GM10248 (cell line): ENCODE measurements at regions not wholly inside any gene's neighbourhood (a gene's known extent, or its start where the extent isn't known, plus 50 kb on each side); places are given as distances from the start of the nearest gene placed in this dataset.

Source experiments
- CTCF ChIA-PET: fragments of 300-600 bp; sonication (Branson Sonifier 250); formaldehyde crosslinking; extraction: SDS; loops from one replicate; lab custom pipeline; 2021; ENCODE audit warnings: antibody characterized with exemption; lab: Yijun Ruan, JAX
- POLR2A ChIA-PET: fragments of 350-650 bp; sonication (Branson Sonifier 250); formaldehyde crosslinking; extraction: SDS; loops from one replicate; lab custom pipeline; 2020; ENCODE audit warnings: antibody characterized with exemption; lab: Yijun Ruan, JAX
- DNase-seq: peaks from one replicate; pipeline ENCODE4 v3.0.0; 2012; ENCODE audit errors: extremely low spot score
- CTCF ChIP-seq: IDR thresholded peaks from 2 replicates; pipeline ENCODE4 v1.5.1; 2012; ENCODE audit warnings: mild to moderate bottlenecking, low read depth; ENCODE audit errors: extremely low read depth, missing control alignments, control extremely low read depth

DNA sequence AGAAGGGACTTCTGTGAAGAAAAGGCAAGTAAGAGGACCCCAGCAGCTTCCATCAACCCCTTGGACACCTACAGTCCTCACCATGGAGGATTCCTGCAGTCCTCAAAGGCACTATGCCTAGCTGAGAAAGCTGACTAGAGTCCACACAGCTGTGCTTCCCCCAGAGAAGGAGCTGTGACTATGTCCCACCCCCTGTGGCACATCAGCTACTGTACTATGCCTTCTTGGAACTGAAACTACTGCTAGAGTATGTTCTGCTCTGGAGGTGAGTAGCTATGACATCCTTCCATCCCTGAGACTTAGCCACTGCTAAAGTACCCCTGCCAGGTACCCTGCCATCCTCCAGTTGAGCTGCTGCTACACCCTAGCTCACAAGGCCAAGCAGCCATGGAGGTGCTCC lies 690.2 kb upstream of the CHAC2 start:
- ChIA-PET POLR2A (no interaction called here), CTCF (interaction anchor here (1.2 kb wide), 1 partner anchor 18 kb away, joined by 3 read pairs; no protein-coding TSS in a partner anchor)

DNA sequence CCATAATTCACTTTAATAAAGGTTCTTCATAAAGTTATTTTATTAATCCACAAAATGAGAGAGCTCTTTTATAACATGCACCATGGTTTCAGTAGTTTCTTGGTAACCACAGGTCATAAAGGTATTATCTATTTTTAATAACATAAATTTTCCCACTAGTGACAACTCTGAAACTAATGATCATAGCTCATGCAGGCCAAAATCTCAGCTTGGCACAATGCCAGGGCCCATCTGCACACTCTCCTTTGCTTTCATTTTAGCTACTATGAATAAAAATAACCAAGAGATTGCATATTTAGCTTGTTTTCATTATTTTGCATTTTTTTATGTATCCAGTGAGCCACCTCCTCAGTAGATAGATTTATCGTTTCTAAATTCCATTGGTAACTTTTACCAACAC lies 691.8 kb upstream of the CHAC2 start:
- ChIA-PET POLR2A (no interaction called here), CTCF (no interaction called here)
- no peak for DNase-seq
- no peak for TF ChIP-seq CTCF

More for the DNA sequence above, 690.2 kb upstream of the CHAC2 start:
- no peak for TF ChIP-seq CTCF
- DNase-seq, result no peak

DNA sequence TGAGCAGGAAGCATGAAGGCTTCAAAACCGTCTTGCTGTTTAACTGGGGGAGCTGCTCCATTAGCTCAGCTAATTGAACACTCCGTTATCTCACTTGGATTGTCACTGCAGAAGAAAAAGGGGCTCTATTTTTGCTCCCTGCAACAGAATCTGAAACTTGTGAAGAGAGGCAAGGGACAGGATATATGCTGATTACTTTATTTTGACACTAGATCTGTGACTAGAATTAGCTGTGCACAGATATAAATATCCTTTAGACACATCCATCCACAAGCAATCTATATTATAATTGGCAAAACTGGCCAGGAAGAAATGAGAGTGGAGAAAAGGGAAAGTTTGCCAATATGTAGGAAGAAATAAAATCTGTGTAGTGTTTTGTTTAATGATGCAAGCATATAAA lies 700.1 kb upstream of the CHAC2 start:
- DNase-seq, result no peak
- ChIA-PET CTCF (interaction anchor here (1.3 kb wide), 1 partner anchor 52 kb away, joined by 3 read pairs; no protein-coding TSS in a partner anchor), POLR2A (no interaction called here)
- TF ChIP-seq CTCF, result no peak

GRCh38 chr2:53067056-53067455 lies 700.5 kb upstream of the CHAC2 start:
- DNase-seq, result no peak
- ChIA-PET POLR2A (no interaction called here), CTCF (interaction anchor here (1.3 kb wide), 1 partner anchor 53 kb away, joined by 3 read pairs; no protein-coding TSS in a partner anchor)
- no peak for TF ChIP-seq CTCF

DNA sequence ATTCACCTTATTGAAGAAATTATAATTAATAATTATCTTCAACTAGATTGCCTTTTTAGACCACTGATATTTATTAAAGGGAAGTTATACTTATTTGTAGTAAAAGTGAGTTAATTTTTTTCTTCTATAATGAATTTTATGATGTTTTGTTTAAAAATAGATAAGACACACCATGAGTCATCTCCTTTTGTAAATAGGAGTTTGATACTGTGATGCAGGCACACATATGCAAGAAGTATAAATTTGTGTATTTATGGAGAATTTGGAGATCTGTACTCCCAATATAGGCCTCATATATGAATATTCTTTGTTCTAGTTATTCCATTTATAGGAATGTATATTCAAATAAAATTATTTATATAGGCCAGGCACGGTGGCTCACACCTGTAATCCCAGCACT lies 703.5 kb upstream of the CHAC2 start:
- CTCF ChIA-PET, result no interaction called here
- POLR2A ChIA-PET, result no interaction called here
- no peak for DNase-seq
- TF ChIP-seq CTCF, result no peak

DNA sequence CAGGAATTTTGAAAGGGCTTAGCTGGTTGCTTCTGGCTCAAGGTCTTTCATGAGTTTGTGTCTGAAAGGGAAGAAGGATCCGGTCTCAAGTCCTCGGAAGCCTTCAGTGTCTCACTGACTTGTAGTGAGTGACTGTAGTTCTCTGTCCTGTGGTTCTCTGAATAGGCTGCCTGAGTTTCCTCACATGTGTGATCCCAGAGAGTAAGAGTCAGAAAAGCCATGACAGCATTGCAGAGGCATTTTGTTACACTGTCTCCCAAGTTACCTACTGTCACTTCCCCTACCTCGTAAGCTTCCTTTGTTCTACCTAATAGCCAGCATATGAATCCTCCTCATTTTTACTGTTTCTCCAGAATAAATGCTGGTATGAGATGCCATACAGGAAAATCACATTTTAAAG lies 709.1 kb upstream of the CHAC2 start:
- POLR2A ChIA-PET, result no interaction called here
- CTCF ChIA-PET, result no interaction called here
- no peak for TF ChIP-seq CTCF
- DNase-seq, result no peak

GRCh38 chr2:53053937-53054336 lies 713.7 kb upstream of the CHAC2 start:
- TF ChIP-seq CTCF, result no peak
- ChIA-PET CTCF (no interaction called here), POLR2A (no interaction called here)
- DNase-seq, result no peak
